Type B pancreatic cell (in vitro differentiated cells): ENCODE measurements at regions not wholly inside any gene's neighbourhood (a gene's known extent, or its start where the extent isn't known, plus 50 kb on each side); places are given as distances from the start of the nearest gene placed in this dataset.

Source experiments
- DNase-seq: peaks from one replicate; pipeline ENCODE4 v3.0.0; 2021; ENCODE audit warnings: mixed read lengths; ENCODE audit not compliant: unreplicated experiment; ENCODE audit errors: extremely low spot score
- H3K27ac Mint-ChIP-seq: 2 replicates; pipeline ENCODE4 v1.8.0; 2021; ENCODE audit warnings: mild to moderate bottlenecking, mixed read lengths
- H3K27me3 Mint-ChIP-seq: 2 replicates; pipeline ENCODE4 v1.8.0; 2021; ENCODE audit warnings: mixed read lengths
- H3K36me3 Mint-ChIP-seq: 2 replicates; pipeline ENCODE4 v1.8.0; 2021; ENCODE audit warnings: mixed read lengths
- H3K4me1 Mint-ChIP-seq: one replicate; pipeline ENCODE4 v1.8.0; 2021; ENCODE audit warnings: mixed read lengths; ENCODE audit not compliant: unreplicated experiment
- H3K4me3 Mint-ChIP-seq: 2 replicates; pipeline ENCODE4 v1.8.0; 2021; ENCODE audit warnings: mild to moderate bottlenecking, mixed read lengths
- H3K9me3 Mint-ChIP-seq: 2 replicates; pipeline ENCODE4 v1.8.0; 2021; ENCODE audit warnings: mixed read lengths
- TF ChIP-seq, protein P1 (sequence below): fragments of 200-600 bp; sonication (generic); conservative IDR thresholded peaks from 2 replicates; pipeline ENCODE4 v1.5.0; 2021; ENCODE audit warnings: antibody characterized with exemption, mild to moderate bottlenecking

DNA sequence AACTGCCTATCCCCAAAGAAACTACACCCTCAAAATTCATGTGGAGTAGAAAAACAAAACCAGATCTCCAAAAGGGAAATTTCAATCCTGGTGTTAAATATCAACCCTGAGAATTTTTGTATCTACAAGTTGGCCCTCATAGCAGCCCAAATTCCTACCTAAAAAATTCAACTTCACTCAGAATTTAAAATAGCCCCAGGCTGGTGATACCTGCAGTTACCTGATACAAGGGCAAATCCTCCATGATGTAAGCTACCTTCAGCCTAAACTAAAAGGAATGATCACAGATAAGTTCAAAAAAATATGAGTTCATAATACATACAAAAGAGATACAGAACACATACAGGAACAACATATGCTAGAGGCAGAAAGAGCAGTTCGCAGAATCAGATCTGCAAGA lies 138.4 kb downstream of the HNRNPD start:
- Mint-ChIP-seq H3K27me3 (peaks cover 7% of the 10 kb centered on the region), H3K4me3 (no peak overlapping the region), H3K27ac (no peak overlapping the region), H3K4me1 (no peaks in the 10 kb centered on the region), H3K36me3 (no peaks in the 10 kb centered on the region), H3K9me3 (no peaks in the 10 kb centered on the region)
- no peak for DNase-seq
- TF ChIP-seq, protein P1, sequence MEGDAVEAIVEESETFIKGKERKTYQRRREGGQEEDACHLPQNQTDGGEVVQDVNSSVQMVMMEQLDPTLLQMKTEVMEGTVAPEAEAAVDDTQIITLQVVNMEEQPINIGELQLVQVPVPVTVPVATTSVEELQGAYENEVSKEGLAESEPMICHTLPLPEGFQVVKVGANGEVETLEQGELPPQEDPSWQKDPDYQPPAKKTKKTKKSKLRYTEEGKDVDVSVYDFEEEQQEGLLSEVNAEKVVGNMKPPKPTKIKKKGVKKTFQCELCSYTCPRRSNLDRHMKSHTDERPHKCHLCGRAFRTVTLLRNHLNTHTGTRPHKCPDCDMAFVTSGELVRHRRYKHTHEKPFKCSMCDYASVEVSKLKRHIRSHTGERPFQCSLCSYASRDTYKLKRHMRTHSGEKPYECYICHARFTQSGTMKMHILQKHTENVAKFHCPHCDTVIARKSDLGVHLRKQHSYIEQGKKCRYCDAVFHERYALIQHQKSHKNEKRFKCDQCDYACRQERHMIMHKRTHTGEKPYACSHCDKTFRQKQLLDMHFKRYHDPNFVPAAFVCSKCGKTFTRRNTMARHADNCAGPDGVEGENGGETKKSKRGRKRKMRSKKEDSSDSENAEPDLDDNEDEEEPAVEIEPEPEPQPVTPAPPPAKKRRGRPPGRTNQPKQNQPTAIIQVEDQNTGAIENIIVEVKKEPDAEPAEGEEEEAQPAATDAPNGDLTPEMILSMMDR = no peak

DNA sequence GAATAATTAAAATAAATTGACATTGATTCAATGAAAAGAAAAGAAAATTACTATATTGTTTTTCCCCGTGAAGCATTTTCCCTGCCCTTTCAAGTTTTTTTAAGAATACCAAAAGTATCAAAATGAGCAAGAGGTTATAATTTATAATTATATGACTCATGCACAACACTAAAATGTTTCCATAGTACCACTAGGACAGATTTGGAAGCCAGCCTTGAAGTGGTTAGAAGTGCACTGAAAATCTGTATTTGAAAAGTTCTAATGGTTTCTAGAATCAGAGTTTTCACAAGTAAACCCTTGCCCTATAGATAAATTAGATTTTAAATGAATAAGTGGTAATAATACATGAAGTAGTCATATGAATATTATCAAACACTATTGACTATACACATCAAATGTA lies 140.9 kb downstream of the HNRNPD start:
- Mint-ChIP-seq H3K9me3 (no peaks in the 10 kb centered on the region), H3K4me1 (no peaks in the 10 kb centered on the region), H3K27me3 (peaks cover 4% of the 10 kb centered on the region), H3K4me3 (no peak overlapping the region), H3K36me3 (no peaks in the 10 kb centered on the region), H3K27ac (no peak overlapping the region)
- no peak for DNase-seq
- TF ChIP-seq, protein P1 = no peak

DNA sequence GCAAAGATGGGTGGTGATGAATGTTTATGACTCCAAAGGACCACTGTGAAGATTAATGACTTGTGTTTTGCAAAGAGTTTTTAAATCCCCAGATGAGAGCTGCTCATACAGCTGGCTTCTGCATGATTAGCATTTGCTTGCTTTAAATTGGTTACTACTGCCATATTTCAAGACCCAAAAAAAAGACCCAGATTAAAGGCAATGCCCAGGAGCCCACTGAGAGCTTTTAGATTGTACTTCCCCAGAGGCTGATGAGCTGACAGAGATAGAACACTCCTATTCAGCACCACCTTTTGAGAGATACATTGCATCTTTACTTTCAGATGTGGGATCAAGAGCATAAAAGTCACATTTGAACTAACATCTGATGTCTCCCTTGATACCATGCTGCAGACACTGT lies 142.0 kb downstream of the HNRNPD start:
- no peak for DNase-seq
- TF ChIP-seq, protein P1 = no peak
- H3K9me3 Mint-ChIP-seq = no peaks in the 10 kb centered on the region
- H3K27me3 Mint-ChIP-seq = peaks cover 4% of the 10 kb centered on the region
- H3K27ac Mint-ChIP-seq = no peak overlapping the region
- no peaks in the 10 kb centered on the region for H3K4me1 Mint-ChIP-seq
- no peak overlapping the region for H3K4me3 Mint-ChIP-seq
- no peaks in the 10 kb centered on the region for H3K36me3 Mint-ChIP-seq

DNA sequence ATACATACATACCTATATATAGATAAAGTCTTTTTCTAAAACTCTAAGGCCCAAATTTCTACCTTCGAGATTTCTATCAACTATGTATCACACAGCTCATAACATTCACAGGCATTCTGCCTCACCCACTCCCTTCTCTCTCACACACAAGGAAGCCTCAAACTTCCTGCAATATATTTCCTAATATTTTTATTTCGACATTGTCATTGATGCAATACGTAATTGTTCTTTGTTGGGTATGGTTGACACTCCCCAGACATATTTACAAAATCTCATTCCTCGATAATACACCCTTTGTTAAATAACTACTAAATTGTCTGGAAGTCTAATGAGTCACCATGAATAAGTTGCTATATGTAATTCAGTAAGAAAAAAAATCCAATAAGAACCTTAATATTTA lies 143.5 kb downstream of the HNRNPD start:
- no peaks in the 10 kb centered on the region for H3K4me1 Mint-ChIP-seq
- no peak overlapping the region for H3K4me3 Mint-ChIP-seq
- H3K27ac Mint-ChIP-seq = no peak overlapping the region
- TF ChIP-seq, protein P1 = no peak
- no peaks in the 10 kb centered on the region for H3K9me3 Mint-ChIP-seq
- H3K36me3 Mint-ChIP-seq = no peaks in the 10 kb centered on the region
- no peak for DNase-seq
- H3K27me3 Mint-ChIP-seq = peaks cover 6% of the 10 kb centered on the region

DNA sequence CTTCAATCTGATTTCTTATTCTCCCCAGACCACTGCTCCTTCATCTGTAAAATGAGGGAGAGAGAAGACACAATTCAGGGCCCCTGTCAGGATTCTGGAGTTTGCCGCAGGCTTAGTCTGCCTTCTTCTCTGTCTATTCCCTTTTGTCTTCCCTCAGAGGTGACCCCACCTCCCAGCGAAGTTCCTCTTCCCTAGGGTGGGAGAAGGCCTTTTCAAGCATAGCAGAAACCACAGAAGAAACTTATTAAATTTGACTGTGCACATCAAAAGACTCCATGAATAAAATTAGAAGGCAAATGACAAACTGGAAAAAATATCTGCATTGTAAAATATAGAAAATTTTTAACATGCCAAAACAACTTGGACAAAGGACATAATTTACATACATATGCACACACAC lies 148.8 kb downstream of the HNRNPD start:
- H3K4me3 Mint-ChIP-seq = no peak overlapping the region
- TF ChIP-seq, protein P1 = no peak
- no peaks in the 10 kb centered on the region for H3K4me1 Mint-ChIP-seq
- peaks cover 2% of the 10 kb centered on the region for H3K27me3 Mint-ChIP-seq
- no peak overlapping the region for H3K27ac Mint-ChIP-seq
- no peaks in the 10 kb centered on the region for H3K9me3 Mint-ChIP-seq
- H3K36me3 Mint-ChIP-seq = no peaks in the 10 kb centered on the region
- DNase-seq = no peak

DNA sequence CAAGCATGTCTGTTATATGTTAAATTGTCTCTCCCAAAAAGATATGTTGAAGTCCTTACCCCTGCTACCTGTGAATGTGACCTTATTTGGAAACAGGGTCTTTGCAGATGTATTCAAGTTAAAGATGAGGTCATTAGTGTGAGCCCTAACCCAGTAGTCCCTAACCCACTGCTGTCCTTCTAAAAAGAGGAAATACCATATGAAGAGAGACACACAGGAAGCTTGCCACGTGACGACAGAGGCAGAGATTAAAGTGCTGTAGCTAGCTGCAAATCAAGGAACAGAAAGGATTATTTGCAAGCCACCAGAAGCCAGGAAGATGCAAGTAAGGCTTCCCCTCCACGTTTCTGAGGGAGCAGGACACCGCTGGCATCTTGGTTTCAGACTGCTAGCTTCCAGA lies 150.1 kb downstream of the HNRNPD start:
- Mint-ChIP-seq H3K27me3 (peaks cover 2% of the 10 kb centered on the region), H3K9me3 (no peaks in the 10 kb centered on the region), H3K36me3 (no peaks in the 10 kb centered on the region), H3K4me3 (no peak overlapping the region), H3K4me1 (no peaks in the 10 kb centered on the region), H3K27ac (no peak overlapping the region)
- TF ChIP-seq, protein P1 = no peak
- DNase-seq = no peak
